GM18508 (cell line): ENCODE measurements at regions not wholly inside any gene's neighbourhood (a gene's known extent, or its start where the extent isn't known, plus 50 kb on each side); places are given as distances from the start of the nearest gene placed in this dataset.
"Not testable (repeated sequence)": the region's sequence is repeated elsewhere in the genome, so short reads cannot be mapped to it uniquely, and the experiment has no call there.

Experiments
- ATAC-seq: cut with Tn5 transposase; IDR thresholded peaks from one replicate; pipeline ENCODE4 v1.9.1; 2021; ENCODE audit warnings: moderate number of reproducible peaks; ENCODE audit not compliant: insufficient read depth, unreplicated experiment

DNA sequence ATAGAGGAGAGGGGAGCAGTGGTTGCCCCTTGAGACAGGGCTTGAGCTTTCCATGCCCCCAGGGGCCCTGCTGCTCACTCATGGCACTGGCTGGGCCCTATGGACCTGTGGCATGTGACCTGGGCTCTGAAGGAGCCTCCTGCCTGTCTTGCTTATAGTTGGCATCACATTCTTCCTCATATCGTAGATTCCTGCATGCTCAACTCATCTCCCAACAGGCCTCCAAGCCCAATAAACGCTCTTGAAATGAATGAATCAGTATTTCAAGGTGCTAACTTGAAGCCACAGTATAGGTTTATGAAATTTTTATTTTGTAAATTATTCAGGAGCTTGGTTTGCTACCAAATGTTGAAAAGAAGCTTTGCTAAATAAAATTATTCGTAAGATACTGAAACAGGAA is 93.3 kb upstream of the SLC7A14 start:
- no peak for ATAC-seq

DNA sequence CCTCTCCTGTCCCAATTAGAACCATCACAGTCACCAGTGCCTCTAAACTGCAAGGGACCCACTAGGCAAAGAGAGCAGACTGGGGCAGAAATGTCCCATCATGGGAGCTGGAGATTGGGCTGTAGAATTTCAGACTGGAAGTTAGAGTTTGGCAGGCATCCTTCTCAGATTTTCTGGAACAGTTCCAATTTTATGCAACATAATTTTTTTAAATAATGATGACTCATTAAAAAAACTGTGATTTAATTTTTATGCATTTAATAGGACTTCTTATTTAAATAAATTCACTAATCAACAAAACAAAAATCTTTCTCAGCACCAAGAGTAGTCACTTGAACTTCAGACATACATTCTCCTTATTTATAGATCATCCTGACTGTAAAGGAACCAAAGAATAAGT is 84.6 kb upstream of the SLC7A14 start:
- no peak for ATAC-seq

DNA sequence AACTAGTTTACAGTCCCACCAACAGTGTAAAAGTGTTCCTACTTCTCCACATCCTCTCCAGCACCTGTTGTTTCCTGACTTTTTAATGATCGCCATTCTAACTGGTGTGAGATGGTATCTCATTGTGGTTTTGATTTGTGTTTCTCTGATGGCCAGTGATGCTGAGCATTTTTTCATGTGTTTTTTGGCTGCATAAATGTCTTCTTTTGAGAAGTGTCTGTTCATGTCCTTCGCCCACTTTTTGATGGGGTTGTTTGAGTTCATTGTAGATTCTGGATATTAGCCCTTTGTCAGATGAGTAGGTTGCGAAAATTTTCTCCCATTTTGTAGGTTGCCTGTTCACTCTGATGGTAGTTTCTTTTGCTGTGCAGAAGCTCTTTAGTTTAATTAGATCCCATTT is 77.1 kb upstream of the SLC7A14 start:
- ATAC-seq = not testable (repeated sequence)

DNA sequence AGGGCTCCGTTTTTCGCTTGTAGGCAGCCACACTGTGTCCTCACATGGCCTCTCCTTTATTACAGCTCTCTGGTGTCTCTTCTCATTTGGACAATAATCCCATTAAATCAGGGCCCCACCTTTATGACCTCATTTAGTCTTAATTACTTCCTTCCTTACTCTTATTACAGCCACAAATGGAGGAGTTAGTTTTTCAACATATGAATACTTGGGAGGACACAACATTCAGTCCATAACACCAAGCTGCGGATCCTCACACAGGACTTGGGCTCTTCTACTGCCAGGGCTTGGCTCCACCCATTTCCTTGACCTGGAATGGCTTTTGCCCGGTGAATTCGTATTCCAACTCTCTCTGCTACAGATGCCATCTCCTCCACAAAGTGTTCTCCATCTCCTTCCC is 74.3 kb upstream of the SLC7A14 start:
- no peak for ATAC-seq

DNA sequence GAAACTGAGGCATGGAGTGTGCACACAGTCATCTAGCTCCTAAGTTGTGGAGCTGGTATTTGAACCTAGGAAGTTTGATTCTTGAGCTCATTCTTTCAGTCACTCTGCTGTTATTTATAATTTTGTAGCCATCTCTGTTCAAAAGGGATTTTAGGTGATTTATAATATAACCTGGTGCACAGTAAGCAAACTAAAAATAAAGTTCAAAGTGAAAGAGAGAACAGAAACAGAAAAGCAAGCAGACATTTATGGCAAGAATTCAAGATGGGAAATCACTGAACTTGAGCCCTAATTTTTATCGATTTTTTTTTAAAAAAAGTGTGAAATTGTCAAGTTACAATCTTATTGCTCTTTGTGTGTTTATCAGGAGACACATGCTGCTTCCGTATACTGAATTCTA is 71.4 kb upstream of the SLC7A14 start:
- ATAC-seq = no peak

DNA sequence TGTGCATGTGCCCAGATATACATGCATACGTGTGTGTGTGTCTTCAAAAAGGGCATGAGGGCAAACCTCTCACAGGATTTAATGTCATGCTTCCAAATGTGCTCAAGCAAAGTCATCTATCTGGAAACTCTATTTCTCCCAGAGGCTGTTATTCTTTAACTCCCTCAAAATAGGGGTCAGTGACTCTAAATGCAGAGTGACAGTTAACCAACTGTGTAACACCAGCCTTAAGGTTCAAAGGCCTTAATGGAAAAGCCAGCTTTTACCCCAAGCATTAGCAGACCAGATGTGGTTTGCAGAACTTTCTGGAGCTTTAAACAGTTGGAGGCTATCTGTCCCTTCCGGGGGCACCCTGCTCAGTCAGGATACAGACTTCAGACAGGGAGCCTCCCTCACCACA is 70.4 kb upstream of the SLC7A14 start:
- no peak for ATAC-seq

DNA sequence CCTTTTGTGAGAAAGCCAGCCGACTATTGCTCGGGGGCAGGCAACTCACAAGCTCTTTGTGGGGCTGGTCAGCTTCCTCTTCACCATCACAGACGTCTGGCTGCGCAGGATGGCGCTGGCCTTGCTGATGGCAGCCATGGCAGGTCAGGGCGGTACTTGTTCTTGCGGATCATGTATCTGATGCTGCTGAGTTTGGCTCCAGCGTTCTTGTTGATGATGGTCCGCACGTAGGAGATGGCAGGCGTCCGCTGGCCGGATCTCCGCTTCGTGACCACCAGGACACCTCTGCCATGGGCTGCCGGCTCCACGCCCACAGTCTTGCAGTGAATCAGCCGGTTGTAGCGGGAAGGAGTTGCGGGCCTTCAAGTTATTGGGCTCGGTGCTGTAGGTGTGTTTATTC is 67.9 kb upstream of the SLC7A14 start:
- no peak for ATAC-seq

DNA sequence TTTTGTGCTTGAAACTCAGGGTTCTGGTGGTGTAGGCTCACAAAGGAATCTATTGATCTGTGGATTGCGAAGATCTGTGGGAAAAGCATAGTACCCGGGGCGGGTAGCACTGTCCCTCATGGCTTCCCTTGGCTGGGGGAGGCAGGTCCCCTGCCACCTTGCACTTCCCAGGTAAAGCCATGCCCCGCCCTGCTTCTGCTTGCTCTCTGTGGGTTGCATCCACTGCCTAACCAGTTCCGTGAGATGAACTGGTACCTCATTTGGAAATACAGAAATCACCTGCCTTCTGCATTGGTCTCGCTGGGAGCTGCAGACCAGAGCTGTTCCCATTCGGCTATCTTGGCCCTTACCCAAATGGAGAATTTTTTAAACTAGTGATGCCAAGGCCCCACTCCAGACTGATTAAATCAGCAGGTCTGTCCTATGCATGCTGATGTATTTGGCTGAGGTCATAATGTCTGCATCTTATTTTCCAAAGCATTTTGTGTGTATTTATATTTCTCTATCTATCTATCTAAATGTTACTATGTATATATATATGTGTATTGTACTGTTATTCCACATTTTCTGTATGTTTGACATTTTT is 65.5 kb upstream of the SLC7A14 start:
- ATAC-seq = no peak

DNA sequence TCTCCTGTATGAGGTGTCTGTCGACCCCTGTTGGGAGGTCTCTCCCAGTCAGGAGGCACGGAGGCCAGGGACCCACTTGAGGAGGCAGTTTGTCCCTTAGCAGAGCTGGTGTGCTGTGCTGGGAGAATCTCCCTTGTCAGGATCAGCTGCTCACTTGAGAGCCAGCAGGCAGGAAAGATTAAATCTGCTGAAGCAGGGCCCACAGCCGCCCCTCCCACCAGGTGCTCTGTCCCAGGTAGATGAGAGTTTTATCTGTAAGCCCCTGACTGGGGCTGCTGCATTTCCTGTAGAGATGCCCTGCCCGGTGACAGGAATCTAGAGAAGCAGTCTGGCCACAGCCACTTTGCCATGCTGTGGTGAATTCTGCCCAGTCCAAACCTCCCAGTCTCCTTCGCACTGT is 64.7 kb upstream of the SLC7A14 start:
- not testable (repeated sequence) for ATAC-seq

DNA sequence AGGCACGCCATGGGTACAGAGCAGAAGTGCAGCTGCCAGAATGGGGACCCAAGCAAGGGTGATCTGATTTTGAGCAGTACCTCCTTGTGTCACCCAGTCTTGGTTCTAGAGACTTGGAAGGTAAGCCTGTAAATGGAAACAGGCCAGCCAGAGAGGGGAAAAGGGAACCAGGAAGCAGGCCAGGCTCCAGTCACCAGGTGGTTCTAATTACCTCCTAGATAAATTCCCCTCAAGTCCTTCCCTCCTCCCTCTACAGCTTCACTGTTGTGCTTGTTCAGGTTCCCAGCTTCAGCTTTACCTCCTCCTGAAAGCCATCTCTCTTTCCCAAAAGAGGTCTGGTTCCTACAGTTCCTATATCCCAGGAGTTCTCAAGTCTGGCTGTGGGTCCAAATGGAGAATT is 58.8 kb upstream of the SLC7A14 start:
- no peak for ATAC-seq

DNA sequence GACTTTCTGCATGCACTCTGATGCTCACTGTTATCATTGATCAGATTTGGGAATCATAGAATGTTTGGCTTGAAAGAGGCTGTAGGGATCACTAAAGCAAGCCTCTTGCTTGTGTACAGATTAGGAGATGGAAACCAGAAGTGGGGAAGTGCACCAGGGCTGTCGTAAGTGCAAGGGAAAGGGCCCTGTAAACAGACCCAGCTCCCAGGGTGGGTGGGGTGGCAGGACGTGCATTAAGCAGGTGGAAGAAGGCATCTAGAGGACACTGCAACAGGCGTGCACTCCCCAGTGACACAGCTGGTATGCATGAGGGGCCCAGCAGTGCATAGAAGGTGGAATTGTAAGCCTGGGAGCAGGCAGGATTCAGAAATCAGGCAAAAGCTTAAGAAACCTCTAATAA is 58.0 kb upstream of the SLC7A14 start:
- ATAC-seq = no peak

DNA sequence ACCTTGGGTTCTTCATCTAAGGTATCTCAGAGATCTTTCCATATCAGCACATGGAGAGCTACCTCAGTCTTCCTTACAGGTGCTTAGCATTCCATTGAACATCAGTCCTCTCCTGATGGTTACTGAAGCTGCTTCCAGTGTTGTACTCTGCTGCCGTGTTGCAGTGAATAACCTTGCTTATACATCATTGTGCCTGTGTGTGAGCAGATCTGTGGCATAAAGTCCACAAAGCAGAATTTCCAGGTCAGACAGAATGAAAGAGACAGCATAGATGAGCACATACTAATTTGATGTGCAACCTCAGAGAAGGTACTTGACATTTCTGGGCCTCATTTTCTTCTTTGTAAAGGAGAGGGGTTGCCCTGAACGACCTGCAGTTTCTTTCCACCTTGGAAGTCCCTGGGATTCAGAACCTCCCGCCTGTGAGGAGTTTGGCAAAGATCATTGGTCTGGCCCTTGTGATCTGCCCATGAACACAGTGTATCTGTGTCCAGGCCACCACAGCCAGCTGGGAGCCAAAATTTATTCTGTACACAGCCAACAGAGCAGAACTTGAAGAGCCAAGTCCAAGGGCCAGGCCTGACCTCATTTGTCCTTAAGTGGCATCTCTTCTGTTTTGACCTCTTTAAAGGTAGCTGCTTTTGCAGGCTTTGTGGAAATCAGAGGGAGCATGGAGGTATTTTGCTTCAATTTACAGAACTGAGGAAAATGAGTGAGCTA is 57.2 kb upstream of the SLC7A14 start:
- ATAC-seq = no peak

DNA sequence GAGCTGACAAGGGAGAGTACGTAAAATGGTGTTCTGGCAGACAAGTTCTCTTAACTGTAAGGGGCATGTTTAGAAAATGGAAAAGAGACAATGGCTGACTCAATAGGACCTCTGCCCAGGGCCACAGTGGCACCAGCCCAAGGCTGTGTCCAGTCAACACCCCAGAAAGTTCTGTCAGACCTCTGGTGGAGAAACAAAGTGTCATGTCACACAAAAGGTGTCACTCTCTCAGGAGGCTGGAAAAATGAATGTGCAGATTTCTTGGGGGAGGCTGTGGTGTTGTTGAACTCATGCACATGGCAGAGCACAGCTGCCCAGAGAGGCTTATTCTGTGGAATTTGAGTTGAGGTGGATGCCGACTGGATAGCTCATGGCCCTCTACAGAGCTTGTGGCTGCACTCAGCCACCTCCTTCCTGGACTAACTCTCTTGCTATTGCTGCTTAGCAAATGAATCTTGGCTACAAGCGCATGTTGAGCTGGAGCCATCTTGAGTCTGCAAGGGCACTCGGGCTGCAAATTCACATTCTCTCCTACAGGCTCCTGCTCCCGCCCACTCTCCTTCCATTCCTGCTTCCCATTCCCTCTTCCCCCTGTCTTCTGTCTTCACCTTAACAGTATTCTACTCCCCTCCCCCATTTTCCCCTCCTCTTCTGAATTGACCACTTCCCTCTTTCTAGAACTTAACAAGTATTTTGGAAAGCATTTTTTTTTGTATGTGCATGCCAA is 55.8 kb upstream of the SLC7A14 start:
- ATAC-seq = no peak

DNA sequence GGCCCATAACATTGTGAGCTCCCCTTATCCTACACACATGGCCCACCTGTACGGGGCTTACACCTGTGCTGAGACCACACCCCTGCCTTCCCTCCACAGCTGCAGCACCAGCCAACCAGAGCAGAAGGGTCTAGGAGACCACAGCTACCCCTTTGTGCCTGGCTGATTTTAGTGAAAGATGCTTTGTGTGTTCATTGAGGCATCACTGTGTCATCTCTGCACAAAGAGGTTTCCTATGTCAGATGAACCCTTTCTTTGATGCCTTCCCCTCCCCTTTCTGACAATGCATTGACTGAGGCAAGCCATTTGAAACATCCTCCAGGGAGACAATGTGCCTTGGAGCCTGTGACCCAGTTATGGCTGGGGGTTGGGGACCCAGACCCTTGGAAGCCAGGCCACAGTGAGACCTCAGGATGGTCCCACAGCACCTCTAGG is 54.9 kb upstream of the SLC7A14 start:
- no peak for ATAC-seq

DNA sequence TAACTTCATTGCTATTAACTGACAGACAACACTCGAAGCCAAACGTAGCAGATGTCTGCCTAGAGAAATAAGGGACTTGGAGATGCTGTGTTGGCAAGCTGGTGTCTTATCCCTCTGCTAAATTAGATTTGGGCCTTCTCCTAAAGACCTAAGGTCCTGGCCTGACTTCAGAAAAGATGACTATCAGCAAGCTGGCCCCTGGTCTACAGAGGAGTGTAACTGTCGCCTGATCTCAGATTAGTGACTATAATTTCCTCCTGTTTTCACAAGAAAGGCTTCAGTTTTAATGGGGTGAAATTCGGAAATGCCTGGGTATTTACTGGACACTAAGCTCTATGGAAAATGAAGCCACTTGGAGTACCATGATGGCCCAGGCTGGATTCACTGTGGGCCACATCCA is 53.1 kb upstream of the SLC7A14 start:
- no peak for ATAC-seq

DNA sequence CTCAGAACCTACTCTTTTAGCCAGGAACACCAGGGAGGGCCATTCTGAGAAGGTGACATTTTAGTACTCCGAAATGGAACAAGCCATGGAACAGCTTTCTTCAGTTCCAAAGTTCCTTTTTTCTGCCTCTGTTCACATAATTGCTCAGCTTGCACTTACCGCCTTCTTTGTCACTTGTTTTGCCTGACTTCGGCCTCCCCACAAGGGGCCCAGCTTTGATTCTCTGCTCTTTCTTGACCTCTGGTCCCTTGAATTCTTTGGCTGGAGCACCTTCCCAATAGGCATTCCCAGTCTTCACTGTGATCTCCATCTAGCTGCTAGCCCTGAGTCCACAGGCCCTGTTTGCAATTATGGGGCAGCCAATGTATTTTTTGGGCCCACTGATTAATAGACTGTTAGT is 51.4 kb upstream of the SLC7A14 start:
- ATAC-seq = no peak

DNA sequence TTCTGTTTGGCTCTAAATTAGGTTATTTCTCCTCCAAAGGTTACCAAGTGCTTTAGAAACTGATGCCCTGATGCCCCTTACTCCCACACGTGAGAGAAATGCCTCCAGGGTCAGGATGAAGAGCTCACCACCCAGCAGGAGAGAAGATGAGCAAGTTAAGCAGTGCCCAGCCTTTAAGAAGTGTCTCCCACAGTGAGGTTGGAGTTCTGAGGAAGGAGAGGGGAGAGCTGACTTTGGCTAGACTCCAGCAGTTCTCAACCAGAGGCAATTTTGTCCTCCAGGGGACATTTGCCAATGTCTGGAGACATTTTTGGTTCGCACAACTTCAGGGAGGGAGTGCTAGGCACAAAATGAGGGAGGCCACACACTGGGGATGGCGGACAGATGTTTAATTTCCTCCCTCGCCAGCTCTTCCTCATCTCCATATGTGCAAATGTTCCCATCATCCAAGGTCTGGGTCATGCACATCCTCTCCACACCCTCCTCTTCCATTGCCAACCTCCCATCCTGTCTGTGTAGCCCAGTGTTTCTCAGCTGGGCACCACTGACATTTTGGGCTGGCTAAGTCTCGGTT is 50.6 kb upstream of the SLC7A14 start:
- ATAC-seq = no peak
